ENCODE measurements at regions not wholly inside any gene's neighbourhood (a gene's known extent, or its start where the extent isn't known, plus 50 kb on each side); places are given as distances from the start of the nearest gene placed in this dataset.

- H3K4me2 ChIP-seq (ENCODE audit: low read length), result no peak overlapping the region
Measured at GRCh38 chr15:39393575-39394335, 187.1 kb upstream of the THBS1 start.

GRCh38 chr15:39394496-39394895, 186.4 kb upstream of the THBS1 start:
- no TSS peak for BruUV-seq (replicated peaks)
- Histone ChIP-seq H2AFZ (ENCODE audit: low read length) (no peak overlapping the region), H3K9me3 (ENCODE audit: low read length) (no peaks in the 10 kb centered on the region), H3K27ac (ENCODE audit: low read depth, low read length, poor library complexity, severe bottlenecking) (no peak overlapping the region), H3K4me3 (ENCODE audit: low read depth, low read length, poor library complexity, severe bottlenecking) (no peak overlapping the region), H3K79me2 (ENCODE audit: insufficient read depth, low read depth, low read length) (no peaks in the 10 kb centered on the region), H3K9me2 (ENCODE audit: insufficient read depth, low read length) (no peaks in the 10 kb centered on the region), H3K4me2 (ENCODE audit: low read length) (no peak overlapping the region), H3K36me3 (ENCODE audit: insufficient read depth, low read length) (no peaks in the 10 kb centered on the region), H4K20me1 (ENCODE audit: insufficient read depth, low read length) (no peaks in the 10 kb centered on the region), H3K4me1 (ENCODE audit: insufficient read depth, low read length, poor library complexity, severe bottlenecking) (no peaks in the 10 kb centered on the region)
- ChIA-PET CTCF (ENCODE audit: unreplicated experiment) (no interaction called here), POLR2A (interaction anchor here (1.1 kb wide), 1 partner anchor 28 kb away, joined by 4 read pairs; no protein-coding TSS in a partner anchor)
- intact Hi-C loops (cut with micrococcal nuclease; ENCODE audit: unreplicated experiment), result no loop called here
- DNase-seq (ENCODE audit: low spot score), result no peak
- TF ChIP-seq CTCF (conservative IDR thresholded peaks at IDR 0.05; ENCODE audit: low read length) (no peak), EZH2phosphoT487 (IDR thresholded peaks at IDR 0.05; ENCODE audit: borderline replicate concordance, low read depth, low read length) (no peak)

More at GRCh38 chr15:39393575-39394335, 187.1 kb upstream of the THBS1 start:
- H3K9me3 ChIP-seq (ENCODE audit: low read length), result no peaks in the 10 kb centered on the region
- DNase-seq (ENCODE audit: low spot score), result no peak
- intact Hi-C loops (cut with micrococcal nuclease; ENCODE audit: unreplicated experiment), result no loop called here
- no TSS peak for BruUV-seq (replicated peaks)
- POLR2A ChIA-PET, result interaction anchor here (1.1 kb wide), 1 partner anchor 27 kb away, joined by 4 read pairs; no protein-coding TSS in a partner anchor
- H3K4me3 ChIP-seq (ENCODE audit: low read depth, low read length, poor library complexity, severe bottlenecking), result no peak overlapping the region
- no peak for TF ChIP-seq CTCF (conservative IDR thresholded peaks at IDR 0.05; ENCODE audit: low read length)
- no peak for TF ChIP-seq EZH2phosphoT487 (IDR thresholded peaks at IDR 0.05; ENCODE audit: borderline replicate concordance, low read depth, low read length)
- H4K20me1 ChIP-seq (ENCODE audit: insufficient read depth, low read length), result no peaks in the 10 kb centered on the region
- H3K79me2 ChIP-seq (ENCODE audit: insufficient read depth, low read depth, low read length), result no peaks in the 10 kb centered on the region
- no peaks in the 10 kb centered on the region for H3K36me3 ChIP-seq (ENCODE audit: insufficient read depth, low read length)
- no peak overlapping the region for H2AFZ ChIP-seq (ENCODE audit: low read length)
- H3K27ac ChIP-seq (ENCODE audit: low read depth, low read length, poor library complexity, severe bottlenecking), result no peak overlapping the region
- CTCF ChIA-PET (ENCODE audit: unreplicated experiment), result no interaction called here
- no peaks in the 10 kb centered on the region for H3K9me2 ChIP-seq (ENCODE audit: insufficient read depth, low read length)
- H3K4me1 ChIP-seq (ENCODE audit: insufficient read depth, low read length, poor library complexity, severe bottlenecking), result no peaks in the 10 kb centered on the region

GRCh38 chr15:39396979-39397615, 183.8 kb upstream of the THBS1 start:
- no peaks in the 10 kb centered on the region for H3K4me1 ChIP-seq (ENCODE audit: insufficient read depth, low read length, poor library complexity, severe bottlenecking)
- H3K79me2 ChIP-seq (ENCODE audit: insufficient read depth, low read depth, low read length), result no peaks in the 10 kb centered on the region
- H3K4me2 ChIP-seq (ENCODE audit: low read length), result no peak overlapping the region
- ChIA-PET POLR2A (interaction anchor here (1.3 kb wide), 1 partner anchor 9 kb away, joined by 7 read pairs; no protein-coding TSS in a partner anchor), CTCF (ENCODE audit: unreplicated experiment) (no interaction called here)
- no peak overlapping the region for H3K27ac ChIP-seq (ENCODE audit: low read depth, low read length, poor library complexity, severe bottlenecking)
- TF ChIP-seq CTCF (conservative IDR thresholded peaks at IDR 0.05; ENCODE audit: low read length), result no peak
- no peak for TF ChIP-seq EZH2phosphoT487 (IDR thresholded peaks at IDR 0.05; ENCODE audit: borderline replicate concordance, low read depth, low read length)
- no peak for DNase-seq (ENCODE audit: low spot score)
- intact Hi-C loops (cut with micrococcal nuclease; ENCODE audit: unreplicated experiment), result no loop called here
- no TSS peak for BruUV-seq (replicated peaks)
- no peaks in the 10 kb centered on the region for H3K9me3 ChIP-seq (ENCODE audit: low read length)
- no peaks in the 10 kb centered on the region for H3K36me3 ChIP-seq (ENCODE audit: insufficient read depth, low read length)
- H3K4me3 ChIP-seq (ENCODE audit: low read depth, low read length, poor library complexity, severe bottlenecking), result no peak overlapping the region
- no peaks in the 10 kb centered on the region for H3K9me2 ChIP-seq (ENCODE audit: insufficient read depth, low read length)
- no peaks in the 10 kb centered on the region for H4K20me1 ChIP-seq (ENCODE audit: insufficient read depth, low read length)
- no peak overlapping the region for H2AFZ ChIP-seq (ENCODE audit: low read length)

Data from OCI-LY7 (cell line).